RWPE1 (cell line): ENCODE measurements at regions not wholly inside any gene's neighbourhood (a gene's known extent, or its start where the extent isn't known, plus 50 kb on each side); places are given as distances from the start of the nearest gene placed in this dataset.

Source experiments
- CTCF ChIA-PET: fragments of 350-600 bp; sonication (Branson Sonifier 250); formaldehyde crosslinking; extraction: SDS; loops from one replicate; lab custom pipeline; 2021; lab: Yijun Ruan, JAX
- POLR2A ChIA-PET: fragments of 400-600 bp; formaldehyde crosslinking; extraction: SDS; loops from one replicate; lab custom pipeline; 2020; ENCODE audit warnings: antibody characterized with exemption; ENCODE audit not compliant: low non-redundant PET; lab: Yijun Ruan, JAX
- DNase-seq: peaks from one replicate; pipeline ENCODE4 v3.0.0; 2012; ENCODE audit warnings: low spot score
- H3K27ac ChIP-seq: fragments of 450-650 bp; 2 replicates; pipeline ENCODE4 v1.5.1; 2017
- TF ChIP-seq, protein P1 (sequence below): fragments of 450-650 bp; conservative IDR thresholded peaks from 2 replicates; pipeline ENCODE4 v1.5.1; 2017; ENCODE audit warnings: low read depth, mild to moderate bottlenecking

DNA sequence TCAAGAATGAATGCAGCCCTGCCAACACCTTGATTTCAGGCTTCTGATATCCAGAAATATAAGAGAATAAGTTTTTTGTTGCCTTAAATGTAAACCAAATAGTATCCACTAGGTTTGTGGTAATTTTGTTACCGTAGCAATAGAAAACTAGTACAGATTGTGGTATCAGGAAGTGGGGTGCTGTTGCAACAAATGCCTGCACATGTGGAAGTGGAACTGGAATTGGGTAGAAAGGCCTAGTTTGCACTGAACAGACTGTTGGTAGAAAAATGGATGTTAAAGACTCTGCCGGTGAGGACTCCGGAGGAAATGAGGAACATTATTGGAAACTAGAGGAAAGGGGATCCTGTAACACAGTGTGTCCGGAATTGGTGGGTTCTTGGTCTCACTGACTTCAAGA, 145.8 kb upstream of the MGAT5 start:
- POLR2A ChIA-PET, result no interaction called here
- H3K27ac ChIP-seq, result no peak overlapping the region
- no peak for DNase-seq
- CTCF ChIA-PET, result interaction anchor here (0.6 kb wide), 1 partner anchor 342 kb away, joined by 4 read pairs; no protein-coding TSS in a partner anchor
- TF ChIP-seq, protein P1, sequence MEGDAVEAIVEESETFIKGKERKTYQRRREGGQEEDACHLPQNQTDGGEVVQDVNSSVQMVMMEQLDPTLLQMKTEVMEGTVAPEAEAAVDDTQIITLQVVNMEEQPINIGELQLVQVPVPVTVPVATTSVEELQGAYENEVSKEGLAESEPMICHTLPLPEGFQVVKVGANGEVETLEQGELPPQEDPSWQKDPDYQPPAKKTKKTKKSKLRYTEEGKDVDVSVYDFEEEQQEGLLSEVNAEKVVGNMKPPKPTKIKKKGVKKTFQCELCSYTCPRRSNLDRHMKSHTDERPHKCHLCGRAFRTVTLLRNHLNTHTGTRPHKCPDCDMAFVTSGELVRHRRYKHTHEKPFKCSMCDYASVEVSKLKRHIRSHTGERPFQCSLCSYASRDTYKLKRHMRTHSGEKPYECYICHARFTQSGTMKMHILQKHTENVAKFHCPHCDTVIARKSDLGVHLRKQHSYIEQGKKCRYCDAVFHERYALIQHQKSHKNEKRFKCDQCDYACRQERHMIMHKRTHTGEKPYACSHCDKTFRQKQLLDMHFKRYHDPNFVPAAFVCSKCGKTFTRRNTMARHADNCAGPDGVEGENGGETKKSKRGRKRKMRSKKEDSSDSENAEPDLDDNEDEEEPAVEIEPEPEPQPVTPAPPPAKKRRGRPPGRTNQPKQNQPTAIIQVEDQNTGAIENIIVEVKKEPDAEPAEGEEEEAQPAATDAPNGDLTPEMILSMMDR, result no peak

DNA sequence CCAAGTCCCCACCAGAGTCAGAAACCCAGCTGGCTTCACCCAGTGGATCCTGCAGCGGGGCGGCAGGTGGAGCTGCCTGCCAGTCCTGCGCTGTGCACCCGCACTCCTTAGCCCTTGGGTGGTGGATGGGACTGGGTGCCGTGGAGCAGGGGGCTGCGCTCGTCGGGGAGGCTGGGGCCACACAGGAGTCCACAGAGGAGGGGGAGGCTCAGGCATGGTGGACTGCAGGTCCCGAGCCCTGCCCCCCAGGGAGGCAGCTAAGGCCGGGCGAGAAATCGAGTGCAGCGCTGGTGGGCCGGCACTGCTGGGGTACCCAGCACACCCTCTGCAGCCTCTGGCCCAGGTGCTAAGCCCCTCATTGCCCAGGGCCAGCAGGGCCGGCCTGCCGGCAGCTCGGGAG, 144.6 kb upstream of the MGAT5 start:
- TF ChIP-seq, protein P1, result no peak
- POLR2A ChIA-PET, result no interaction called here
- DNase-seq, result no peak
- CTCF ChIA-PET, result interaction anchor here (0.6 kb wide), 1 partner anchor 224 kb away, joined by 4 read pairs; no protein-coding TSS in a partner anchor
- H3K27ac ChIP-seq, result no peak overlapping the region

DNA sequence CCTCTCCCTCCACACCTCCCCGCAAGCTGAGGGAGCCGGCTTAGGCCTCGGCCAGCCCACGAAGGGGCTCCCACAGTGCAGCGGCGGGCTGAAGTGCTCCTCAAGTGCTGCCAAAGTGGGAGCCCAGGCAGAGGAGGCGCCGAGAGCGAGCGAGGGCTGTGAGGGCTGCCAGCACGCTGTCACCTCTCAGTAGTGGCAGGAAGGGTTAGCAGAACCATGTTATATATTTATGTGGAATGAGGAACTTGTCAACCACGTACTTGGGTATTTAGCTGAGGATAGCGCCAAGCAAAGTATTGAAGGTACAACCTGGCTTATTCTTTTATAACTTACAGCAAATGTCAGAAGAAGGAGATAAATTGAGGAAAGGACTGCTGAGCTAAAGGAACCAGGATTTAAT, 144.1 kb upstream of the MGAT5 start:
- TF ChIP-seq, protein P1, result no peak
- CTCF ChIA-PET, result interaction anchor here (0.6 to 0.7 kb wide), 2 partner anchors 225 to 250 kb away, joined by 3 to 4 read pairs; no protein-coding TSS in a partner anchor
- H3K27ac ChIP-seq, result no peak overlapping the region
- POLR2A ChIA-PET, result no interaction called here
- DNase-seq, result no peak

DNA sequence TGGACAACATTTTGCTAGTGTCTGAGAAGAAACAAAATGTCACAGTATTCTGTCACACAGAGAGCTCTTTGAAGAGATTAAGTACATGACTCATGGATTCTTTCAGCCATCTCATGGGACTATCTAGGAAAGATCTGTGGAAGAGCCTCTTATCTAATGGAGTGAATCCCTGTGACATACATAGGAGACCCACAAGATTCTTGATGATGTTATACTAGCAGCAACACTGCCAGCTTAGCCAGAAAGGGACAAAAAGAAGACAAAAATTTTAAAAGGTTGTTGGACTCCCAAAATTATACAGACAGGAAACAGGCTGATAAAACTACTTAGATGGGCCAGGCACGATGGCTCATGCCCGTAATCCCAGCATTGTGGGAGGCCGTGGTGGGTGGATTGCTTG, 143.3 kb upstream of the MGAT5 start:
- ChIA-PET CTCF (interaction anchor here (0.7 kb wide), 1 partner anchor 251 kb away, joined by 3 read pairs; no protein-coding TSS in a partner anchor), POLR2A (no interaction called here)
- TF ChIP-seq, protein P1, result no peak
- DNase-seq, result no peak
- no peak overlapping the region for H3K27ac ChIP-seq

DNA sequence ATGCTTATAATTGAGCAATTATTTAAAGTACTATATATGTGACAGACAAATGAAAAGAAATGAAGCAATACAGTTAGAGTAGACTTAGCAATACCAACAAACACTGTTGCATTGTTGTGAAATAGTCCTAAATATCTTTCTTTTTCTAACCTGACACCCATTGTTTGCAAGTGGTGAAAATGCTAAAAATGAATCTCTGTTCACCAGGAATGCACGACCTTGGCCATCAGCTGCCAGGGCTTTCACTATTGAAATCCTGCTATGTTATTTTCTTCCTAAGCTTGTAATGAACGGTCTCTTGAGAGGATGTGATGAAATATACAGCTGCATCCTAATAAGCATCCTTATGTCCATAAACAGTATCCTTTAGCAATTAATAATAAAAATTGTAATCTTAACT, 136.2 kb upstream of the MGAT5 start:
- ChIA-PET POLR2A (no interaction called here), CTCF (interaction anchor here (0.5 to 2.7 kb wide), 10 partner anchors 38 to 333 kb away, joined by 3 to 23 read pairs (median 8); no protein-coding TSS in a partner anchor)
- H3K27ac ChIP-seq, result no peak overlapping the region
- TF ChIP-seq, protein P1, result no peak
- no peak for DNase-seq

DNA sequence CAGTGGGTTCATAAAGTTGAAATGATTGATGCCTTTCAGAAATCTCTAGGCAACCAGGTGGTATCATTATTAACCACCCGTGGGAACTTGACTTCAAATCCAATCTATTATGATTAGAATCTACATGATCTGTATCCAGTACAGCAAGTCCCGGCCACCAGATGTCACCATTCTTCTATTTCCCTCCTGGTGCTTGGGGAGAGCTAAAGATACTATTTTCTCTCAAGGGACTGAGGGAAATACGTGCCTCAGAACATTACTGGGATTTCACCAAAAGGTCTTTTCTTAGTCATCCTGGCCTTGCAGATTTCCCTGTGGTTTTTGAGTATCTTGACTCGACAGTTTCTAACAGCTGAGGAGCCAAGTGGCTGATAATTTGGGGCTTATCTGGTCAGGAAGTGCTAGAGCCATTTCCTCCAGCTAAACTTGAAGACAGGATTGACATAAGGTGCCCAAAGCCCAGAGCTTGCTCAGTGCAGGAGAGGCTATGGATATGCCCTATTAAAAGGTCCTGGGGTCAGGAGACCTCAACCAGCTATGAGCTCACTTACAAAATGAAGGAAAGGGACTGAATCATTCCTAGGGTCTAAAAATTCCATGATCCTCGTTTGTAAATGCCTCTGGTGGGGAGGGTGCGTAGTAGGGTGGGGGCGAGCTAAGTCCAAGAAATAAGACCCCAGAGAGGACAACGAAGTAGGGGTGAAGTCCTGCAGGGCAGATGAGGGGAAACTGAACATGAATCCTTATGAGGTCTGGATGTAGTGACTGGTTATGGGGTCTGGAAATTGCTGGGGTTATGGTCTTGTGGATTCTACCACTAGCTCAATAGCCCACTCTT, 135.4 kb upstream of the MGAT5 start:
- ChIA-PET POLR2A (no interaction called here), CTCF (interaction anchor here (0.6 to 2.7 kb wide), 12 partner anchors 37 to 333 kb away, joined by 3 to 23 read pairs (median 7); no protein-coding TSS in a partner anchor)
- no peak overlapping the region for H3K27ac ChIP-seq
- DNase-seq, result peak; percentile 82
- TF ChIP-seq, protein P1, result peak; percentile 83
